Natural killer cell (primary cell): ENCODE measurements at regions not wholly inside any gene's neighbourhood (a gene's known extent, or its start where the extent isn't known, plus 50 kb on each side); places are given as distances from the start of the nearest gene placed in this dataset.

Source experiments
- ATAC-seq, 3 donors: fragments of 150-1000 bp in 2 of 3; fragments of 200-7000 bp in 1 of 3; cut with Tn5 transposase; 1 replicate in 1 of 3; 2 replicates in 2 of 3; pipeline ENCODE4 v1.10.0; 2021; ENCODE audit warnings: mild to moderate bottlenecking in 2 of 3, moderate library complexity in 2 of 3
- DNase-seq, 2 donors: peaks; one replicate each; pipeline versions ENCODE4 v3.0.0 to v3.0.0-alpha.2; 2013 to 2021; ENCODE audit warnings: mixed read lengths in 1 of 2
- H3K27ac ChIP-seq: one replicate; pipeline ENCODE4 v1.5.1; 2013; ENCODE audit warnings: mild to moderate bottlenecking, low read length
- H3K27me3 ChIP-seq: one replicate; pipeline ENCODE4 v1.6.1; 2013; ENCODE audit warnings: low read length; ENCODE audit not compliant: control insufficient read depth, insufficient read depth
- H3K36me3 ChIP-seq: one replicate; pipeline ENCODE4 v1.6.1; 2013; ENCODE audit warnings: low read length; ENCODE audit not compliant: control insufficient read depth, insufficient read depth
- H3K4me1 ChIP-seq: one replicate; pipeline ENCODE4 v1.6.1; 2013; ENCODE audit warnings: low read length; ENCODE audit not compliant: control insufficient read depth, insufficient read depth
- H3K4me3 ChIP-seq: one replicate; pipeline ENCODE4 v1.5.1; 2013; ENCODE audit warnings: low read length
- H3K9me3 ChIP-seq: one replicate; pipeline ENCODE4 v1.6.1; 2013; ENCODE audit warnings: low read length; ENCODE audit not compliant: control insufficient read depth, insufficient read depth
- H3K27ac Mint-ChIP-seq, 2 donors: one replicate each; pipeline ENCODE4 v1.8.0; 2022; ENCODE audit warnings: mild to moderate bottlenecking in 2 of 2, mixed read lengths in 2 of 2, moderate library complexity in 1 of 2
- H3K27me3 Mint-ChIP-seq, 2 donors: one replicate each; pipeline ENCODE4 v1.8.0; 2022; ENCODE audit warnings: low read depth in 2 of 2, mixed read lengths in 2 of 2
- H3K36me3 Mint-ChIP-seq: one replicate; pipeline ENCODE4 v1.8.0; 2022; ENCODE audit warnings: mixed read lengths
- H3K4me1 Mint-ChIP-seq, 2 donors: one replicate each; pipeline ENCODE4 v1.8.0; 2022; ENCODE audit warnings: mixed read lengths in 2 of 2
- H3K4me3 Mint-ChIP-seq: one replicate; pipeline ENCODE4 v1.8.0; 2022; ENCODE audit warnings: mild to moderate bottlenecking, moderate library complexity, mixed read lengths
- H3K9me3 Mint-ChIP-seq, 2 donors: one replicate each; pipeline ENCODE4 v1.8.0; 2022; ENCODE audit warnings: mixed read lengths in 2 of 2
- WGBS: methylation state at CpG from one replicate; pipeline ENCODE4 v1.1.7; 2013; ENCODE audit warnings: missing lambda C conversion rate; ENCODE audit not compliant: insufficient coverage; 5-methylcytosine and 5-hydroxymethylcytosine counted together
- intact Hi-C: fragments of 100-400 bp; cut with micrococcal nuclease; formaldehyde crosslinking; loops from one replicate; pipeline ENCODE4 v1.14.2; 2022
- TF ChIP-seq, protein P1 (sequence below): fragments of 200-600 bp; IDR thresholded peaks from one replicate; pipeline ENCODE4 v1.8.0; 2022; ENCODE audit warnings: antibody characterized with exemption

DNA sequence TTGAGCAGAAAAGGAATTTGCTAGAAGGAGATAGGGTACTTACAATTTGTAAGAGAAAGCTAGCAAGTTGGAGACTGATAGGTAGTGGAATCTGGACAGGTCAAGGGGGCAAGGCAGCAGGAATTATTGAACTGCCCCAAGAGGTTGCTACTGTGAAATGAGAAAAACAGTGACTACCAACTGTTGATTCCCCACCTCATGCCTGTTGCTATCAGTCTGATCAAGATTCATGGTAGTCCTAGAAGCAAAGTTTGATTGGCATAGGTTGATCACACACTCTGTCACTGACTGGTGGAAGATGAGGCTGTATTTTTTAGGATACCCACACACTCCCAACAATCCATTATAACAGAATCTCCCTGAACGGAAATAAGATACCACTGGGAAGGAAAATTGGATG lies 89.4 kb upstream of the IGF1 start:
- Histone ChIP-seq H3K36me3 (no peaks in the 10 kb centered on the region), H3K27me3 (peaks cover 2% of the 10 kb centered on the region), H3K9me3 (no peaks in the 10 kb centered on the region), H3K4me3 (no peak overlapping the region), H3K27ac (no peak overlapping the region), H3K4me1 (no peaks in the 10 kb centered on the region)
- no peak for ATAC-seq
- Mint-ChIP-seq H3K9me3 (peaks cover 3 to 5% of the 10 kb centered on the region in 2 donors), H3K27me3 (no peaks in the 10 kb centered on the region), H3K4me1 (no peaks in the 10 kb centered on the region), H3K36me3 (no peaks in the 10 kb centered on the region), H3K4me3 (no peak overlapping the region), H3K27ac (no peak overlapping the region)
- TF ChIP-seq, protein P1, sequence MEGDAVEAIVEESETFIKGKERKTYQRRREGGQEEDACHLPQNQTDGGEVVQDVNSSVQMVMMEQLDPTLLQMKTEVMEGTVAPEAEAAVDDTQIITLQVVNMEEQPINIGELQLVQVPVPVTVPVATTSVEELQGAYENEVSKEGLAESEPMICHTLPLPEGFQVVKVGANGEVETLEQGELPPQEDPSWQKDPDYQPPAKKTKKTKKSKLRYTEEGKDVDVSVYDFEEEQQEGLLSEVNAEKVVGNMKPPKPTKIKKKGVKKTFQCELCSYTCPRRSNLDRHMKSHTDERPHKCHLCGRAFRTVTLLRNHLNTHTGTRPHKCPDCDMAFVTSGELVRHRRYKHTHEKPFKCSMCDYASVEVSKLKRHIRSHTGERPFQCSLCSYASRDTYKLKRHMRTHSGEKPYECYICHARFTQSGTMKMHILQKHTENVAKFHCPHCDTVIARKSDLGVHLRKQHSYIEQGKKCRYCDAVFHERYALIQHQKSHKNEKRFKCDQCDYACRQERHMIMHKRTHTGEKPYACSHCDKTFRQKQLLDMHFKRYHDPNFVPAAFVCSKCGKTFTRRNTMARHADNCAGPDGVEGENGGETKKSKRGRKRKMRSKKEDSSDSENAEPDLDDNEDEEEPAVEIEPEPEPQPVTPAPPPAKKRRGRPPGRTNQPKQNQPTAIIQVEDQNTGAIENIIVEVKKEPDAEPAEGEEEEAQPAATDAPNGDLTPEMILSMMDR: no peak
- DNase-seq: no peak
- 60% methylated on average over 1 of the region's 1 CpG for WGBS
- intact Hi-C loops: no loop called here

GRCh38 chr12:102568276-102568675 lies 87.9 kb upstream of the IGF1 start:
- DNase-seq: no peak
- Histone ChIP-seq H3K27me3 (peaks cover 2% of the 10 kb centered on the region), H3K4me1 (no peaks in the 10 kb centered on the region), H3K9me3 (no peaks in the 10 kb centered on the region), H3K27ac (no peak overlapping the region), H3K4me3 (no peak overlapping the region), H3K36me3 (no peaks in the 10 kb centered on the region)
- no peaks in the 10 kb centered on the region for H3K4me1 Mint-ChIP-seq
- TF ChIP-seq, protein P1: no peak
- WGBS: 88% methylated on average over 4 of the region's 4 CpGs
- H3K27me3 Mint-ChIP-seq: no peaks in the 10 kb centered on the region
- no peak overlapping the region for H3K4me3 Mint-ChIP-seq
- no peak for ATAC-seq
- peaks cover 0 to 2% of the 10 kb centered on the region in 2 donors for H3K9me3 Mint-ChIP-seq
- no peaks in the 10 kb centered on the region for H3K36me3 Mint-ChIP-seq
- intact Hi-C loops: no loop called here
- H3K27ac Mint-ChIP-seq: no peak overlapping the region

DNA sequence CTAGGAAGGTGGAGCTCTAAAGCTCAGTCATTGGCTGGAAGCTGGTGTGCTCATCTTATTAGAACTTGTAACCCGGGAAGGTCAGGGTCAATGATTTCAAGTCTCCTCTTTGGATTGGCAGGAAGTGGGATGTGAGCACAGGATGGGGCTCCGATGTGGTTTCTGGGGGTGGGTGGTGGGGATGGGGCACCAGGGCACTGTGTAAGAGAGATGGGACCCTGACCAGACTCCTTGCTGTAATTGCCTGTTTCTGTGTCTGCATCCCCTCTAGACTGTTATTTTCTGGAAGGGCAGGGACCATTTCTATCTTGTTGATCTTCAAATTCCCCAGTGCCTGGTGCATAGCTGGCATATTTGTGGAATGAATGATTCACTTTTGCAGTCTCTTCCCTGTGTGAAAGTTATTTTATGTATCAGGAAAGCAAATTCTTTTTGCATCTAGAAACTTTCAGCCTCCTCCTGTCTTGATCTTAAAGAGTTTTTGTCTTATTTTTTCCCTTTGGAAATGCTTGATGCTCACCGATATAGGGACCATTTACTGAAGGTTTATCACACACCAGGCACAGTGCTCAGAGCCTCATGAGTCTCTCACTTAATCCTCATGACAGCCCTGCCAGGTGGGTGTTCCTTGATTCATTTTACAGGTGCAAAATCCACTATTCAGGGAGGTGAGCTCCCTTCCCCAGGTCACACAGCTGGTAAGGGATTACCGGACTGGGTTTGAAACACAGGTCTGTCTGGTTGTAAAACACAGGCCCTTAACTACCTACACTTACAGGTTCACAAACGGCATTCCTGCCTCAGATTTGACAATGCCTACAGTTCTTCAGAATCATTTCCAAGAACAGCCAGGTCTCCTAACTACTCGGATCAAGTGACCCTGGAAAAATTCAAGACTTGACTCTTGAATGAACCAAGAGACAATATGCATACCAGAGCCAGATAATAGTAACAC lies 86.9 kb upstream of the IGF1 start:
- H3K4me3 ChIP-seq: no peak overlapping the region
- ATAC-seq: no peak
- DNase-seq: no peak
- H3K9me3 ChIP-seq: no peaks in the 10 kb centered on the region
- Mint-ChIP-seq H3K36me3 (no peaks in the 10 kb centered on the region), H3K9me3 (peaks cover 0 to 2% of the 10 kb centered on the region in 2 donors), H3K4me3 (no peak overlapping the region), H3K27me3 (no peaks in the 10 kb centered on the region), H3K27ac (no peak overlapping the region), H3K4me1 (no peaks in the 10 kb centered on the region)
- no peaks in the 10 kb centered on the region for H3K36me3 ChIP-seq
- no peaks in the 10 kb centered on the region for H3K4me1 ChIP-seq
- 81% methylated on average over 6 of the region's 6 CpGs for WGBS
- H3K27ac ChIP-seq: no peak overlapping the region
- no peaks in the 10 kb centered on the region for H3K27me3 ChIP-seq
- TF ChIP-seq, protein P1: no peak
- intact Hi-C loops: no loop called here
